ENCODE measurements at regions not wholly inside any gene's neighbourhood (a gene's known extent, or its start where the extent isn't known, plus 50 kb on each side); places are given as distances from the start of the nearest gene placed in this dataset.
"Not testable (repeated sequence)": the region's sequence is repeated elsewhere in the genome, so short reads cannot be mapped to it uniquely, and the experiment has no call there.

GRCh38 chr15:92803852-92804609, 96.1 kb upstream of the CHD2 start:
- DNase-seq: no peak
- peak overlapping the region; percentile 11 for H3K27ac Mint-ChIP-seq
- H3K4me1 Mint-ChIP-seq: peaks cover 9 to 19% of the 10 kb centered on the region in 2 donors
- peaks cover 5 to 8% of the 10 kb centered on the region in 2 donors for H3K36me3 Mint-ChIP-seq
- peaks cover 0 to 1% of the 10 kb centered on the region in 2 donors for H3K9me3 Mint-ChIP-seq
- no peaks in the 10 kb centered on the region for H3K27me3 Mint-ChIP-seq
- peak; percentile 30 to 50 for ATAC-seq (replicated peaks)
- H3K4me3 Mint-ChIP-seq: no peak overlapping the region

DNA sequence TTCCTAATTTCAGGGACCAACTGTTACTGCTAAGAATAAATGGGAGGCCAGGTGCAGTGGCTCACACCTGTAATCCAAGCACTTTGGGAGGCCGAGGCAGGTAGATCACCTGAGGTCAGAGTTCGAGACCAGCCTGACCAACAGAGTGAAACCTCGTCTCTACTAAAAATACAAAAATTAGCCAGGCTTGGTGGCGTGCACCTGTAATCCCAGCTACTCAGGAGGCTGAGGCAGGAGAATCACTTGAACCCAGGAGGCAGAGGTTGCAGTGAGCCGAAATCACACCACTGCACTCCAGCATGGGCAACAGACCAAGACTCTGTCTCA, 95.6 kb upstream of the CHD2 start:
- H3K4me3 Mint-ChIP-seq, H3K36me3 Mint-ChIP-seq: not testable (repeated sequence)

GRCh38 chr15:92805080-92805690, 94.9 kb upstream of the CHD2 start:
- Mint-ChIP-seq H3K9me3 (peaks cover 0 to 1% of the 10 kb centered on the region in 2 donors), H3K4me3 (no peak overlapping the region), H3K36me3 (peaks cover 5 to 8% of the 10 kb centered on the region in 2 donors), H3K27ac (no peak overlapping the region), H3K4me1 (peaks cover 9 to 19% of the 10 kb centered on the region in 2 donors), H3K27me3 (no peaks in the 10 kb centered on the region)
- DNase-seq (no peak), ATAC-seq (replicated peaks) (no peak)

More for the DNA sequence above, 95.6 kb upstream of the CHD2 start:
- not testable (repeated sequence) for ATAC-seq (replicated peaks); DNase-seq; H3K27me3 Mint-ChIP-seq; H3K9me3 Mint-ChIP-seq
- peaks cover 9 to 19% of the 10 kb centered on the region in 2 donors for H3K4me1 Mint-ChIP-seq
- H3K27ac Mint-ChIP-seq: peak overlapping the region; percentile 11

GRCh38 chr15:92806171-92806570, 94.0 kb upstream of the CHD2 start:
- H3K4me3 Mint-ChIP-seq: peak overlapping the region in 1 of 2 donors; percentile 25
- not testable (repeated sequence) for H3K9me3 Mint-ChIP-seq; H3K27ac Mint-ChIP-seq; ATAC-seq (replicated peaks); H3K27me3 Mint-ChIP-seq; DNase-seq; H3K36me3 Mint-ChIP-seq
- peaks cover 9 to 28% of the 10 kb centered on the region in 2 donors for H3K4me1 Mint-ChIP-seq

DNA sequence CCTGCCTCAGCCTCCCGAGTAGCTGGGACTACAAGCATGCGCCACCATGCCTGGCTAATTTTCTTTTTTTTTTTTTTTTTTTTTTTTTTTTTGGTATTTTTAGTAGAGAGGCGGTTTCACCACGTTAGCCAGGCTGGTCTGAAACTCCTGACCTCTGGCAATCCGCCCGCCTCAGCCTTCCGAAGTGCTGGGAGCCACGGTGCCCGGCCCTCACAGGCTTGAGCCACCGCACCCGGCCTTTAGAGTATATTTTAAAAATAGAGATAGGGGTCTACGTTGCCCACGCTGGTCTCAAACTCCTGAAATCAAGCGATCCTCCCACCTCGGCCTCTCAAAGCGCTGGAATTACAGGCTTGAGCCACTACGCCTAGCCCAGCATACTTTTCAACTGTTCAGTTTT, 93.4 kb upstream of the CHD2 start:
- H3K9me3 Mint-ChIP-seq: peaks cover 0 to 1% of the 10 kb centered on the region in 2 donors
- H3K4me1 Mint-ChIP-seq: peaks cover 9 to 28% of the 10 kb centered on the region in 2 donors
- H3K27me3 Mint-ChIP-seq: no peaks in the 10 kb centered on the region
- ATAC-seq (replicated peaks): no peak
- no peak overlapping the region for H3K4me3 Mint-ChIP-seq
- H3K27ac Mint-ChIP-seq: no peak overlapping the region
- DNase-seq: no peak
- H3K36me3 Mint-ChIP-seq: peaks cover 5 to 8% of the 10 kb centered on the region in 2 donors

- no peaks in the 10 kb centered on the region for H3K27me3 Mint-ChIP-seq
- peak overlapping the region; percentile 98 for H3K27ac Mint-ChIP-seq
- H3K4me1 Mint-ChIP-seq: peaks cover 9 to 28% of the 10 kb centered on the region in 2 donors
- no peak for ATAC-seq (replicated peaks)
- H3K9me3 Mint-ChIP-seq: peaks cover 0 to 1% of the 10 kb centered on the region in 2 donors
- peak overlapping the region; percentile 69 to 94 for H3K4me3 Mint-ChIP-seq
- H3K36me3 Mint-ChIP-seq: peaks cover 5 to 8% of the 10 kb centered on the region in 2 donors
- no peak for DNase-seq
Observed at GRCh38 chr15:92807971-92808571, 92.1 kb upstream of the CHD2 start.

DNA sequence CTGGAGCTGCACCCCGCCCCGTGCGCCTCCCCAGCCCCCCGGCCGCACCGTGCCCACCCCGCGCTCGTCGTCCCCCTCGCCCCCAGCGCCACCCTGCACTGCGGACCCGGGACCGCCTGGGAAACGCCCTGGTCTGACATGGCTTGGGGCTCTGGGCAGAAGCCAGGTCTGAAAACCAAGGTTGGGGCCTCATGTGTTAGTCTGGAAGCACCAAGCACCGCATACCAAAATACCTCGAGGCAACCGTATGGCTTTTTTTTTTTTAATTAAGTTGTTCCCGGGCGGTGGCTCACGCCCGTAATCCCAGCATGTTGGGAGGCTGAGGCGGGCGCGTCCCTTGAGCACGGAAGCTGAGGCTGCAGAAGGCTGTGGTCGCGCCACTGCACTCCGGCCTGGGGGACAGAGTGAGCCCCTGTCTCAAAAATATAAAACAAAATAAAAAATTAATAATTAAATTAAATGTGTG, 91.5 kb upstream of the CHD2 start:
- peaks cover 9 to 27% of the 10 kb centered on the region in 2 donors for H3K4me1 Mint-ChIP-seq
- H3K27me3 Mint-ChIP-seq: no peaks in the 10 kb centered on the region
- peaks cover 5 to 8% of the 10 kb centered on the region in 2 donors for H3K36me3 Mint-ChIP-seq
- peaks cover 0 to 1% of the 10 kb centered on the region in 2 donors for H3K9me3 Mint-ChIP-seq
- ATAC-seq (replicated peaks) (peak; percentile 4 to 15), DNase-seq (no peak)
- peak overlapping the region; percentile 69 to 94 for H3K4me3 Mint-ChIP-seq
- peak overlapping the region; percentile 98 for H3K27ac Mint-ChIP-seq

DNA sequence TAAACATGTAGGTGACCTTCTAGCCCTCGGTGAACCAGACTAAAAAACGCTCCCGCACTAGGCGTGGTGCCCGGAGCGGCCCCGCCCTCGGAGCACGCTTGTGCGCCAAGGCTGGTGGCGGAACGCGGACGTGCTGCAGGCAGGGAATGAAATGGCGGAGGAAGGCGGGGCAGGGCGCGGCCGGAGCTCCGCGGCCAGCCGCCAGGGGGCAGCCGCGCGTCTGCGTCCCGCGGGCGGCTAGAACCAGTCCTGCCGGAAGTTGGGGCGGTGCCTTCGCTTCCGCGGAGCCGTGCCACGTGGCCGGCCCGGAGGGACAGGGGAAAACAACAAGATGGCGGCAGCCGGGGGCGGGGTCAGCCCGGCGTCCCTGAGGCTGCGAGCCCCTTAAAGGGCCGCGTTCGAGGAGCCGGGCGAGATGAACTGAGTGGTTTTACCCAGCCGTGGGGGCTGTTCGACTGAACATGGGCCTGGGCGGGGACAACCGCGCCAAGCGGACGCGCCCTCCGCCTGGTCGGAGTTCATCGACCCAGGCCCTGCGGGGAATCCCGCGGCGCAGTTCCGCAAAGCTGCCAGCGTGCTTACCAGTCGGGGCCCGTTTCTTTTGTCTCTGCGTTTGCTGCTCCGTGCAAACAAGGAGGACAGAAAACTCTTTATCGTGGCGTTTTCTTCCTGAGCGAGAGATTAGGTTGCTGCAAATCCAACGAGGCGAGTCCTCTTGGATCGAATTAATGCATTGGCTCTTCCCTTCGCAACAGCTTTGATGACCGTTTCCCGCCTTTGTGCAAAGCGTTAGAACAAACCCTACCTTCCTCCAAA, 90.9 kb upstream of the CHD2 start:
- ATAC-seq (replicated peaks) (peak; percentile 84 to 86), DNase-seq (peak; percentile 100)
- H3K4me3 Mint-ChIP-seq: peak overlapping the region; percentile 69 to 94
- H3K9me3 Mint-ChIP-seq: no peaks in the 10 kb centered on the region
- peak overlapping the region; percentile 98 for H3K27ac Mint-ChIP-seq
- peaks cover 5 to 20% of the 10 kb centered on the region in 2 donors for H3K4me1 Mint-ChIP-seq
- no peaks in the 10 kb centered on the region for H3K27me3 Mint-ChIP-seq
- peaks cover 5 to 8% of the 10 kb centered on the region in 2 donors for H3K36me3 Mint-ChIP-seq

DNA sequence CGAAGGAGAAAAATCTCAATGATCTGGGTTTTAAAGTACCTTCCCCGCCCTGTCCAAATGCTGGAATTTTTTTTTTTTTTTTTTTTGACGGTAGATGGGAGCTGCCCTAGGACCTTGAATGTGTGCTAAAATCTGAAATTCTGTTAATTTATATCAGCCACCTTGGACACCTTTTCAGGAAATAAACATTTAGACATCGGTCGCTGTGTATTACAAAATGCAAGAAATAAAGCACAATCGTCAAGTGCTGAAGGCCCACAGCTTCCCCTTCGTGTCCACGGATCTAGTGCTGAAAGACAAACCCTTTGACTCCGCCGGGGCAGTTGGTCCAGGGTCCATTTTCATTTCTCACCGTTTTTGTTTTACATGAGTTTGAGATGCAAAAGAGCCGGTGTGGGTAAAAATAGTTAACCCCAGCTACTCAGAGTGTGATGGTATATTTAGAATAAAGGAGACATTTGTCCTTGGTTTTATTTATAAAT, 90.2 kb upstream of the CHD2 start:
- Mint-ChIP-seq H3K27me3 (no peaks in the 10 kb centered on the region), H3K27ac (peak overlapping the region; percentile 98), H3K4me3 (peak overlapping the region; percentile 69 to 94), H3K36me3 (peaks cover 5 to 8% of the 10 kb centered on the region in 2 donors), H3K4me1 (peaks cover 5 to 20% of the 10 kb centered on the region in 2 donors), H3K9me3 (no peaks in the 10 kb centered on the region)
- peak in 1 of 2 donors; percentile 6 for ATAC-seq (replicated peaks)
- DNase-seq: no peak

GRCh38 chr15:92810418-92811138, 89.5 kb upstream of the CHD2 start:
- H3K4me1 Mint-ChIP-seq: peaks cover 5 to 20% of the 10 kb centered on the region in 2 donors
- no peaks in the 10 kb centered on the region for H3K27me3 Mint-ChIP-seq
- peak overlapping the region; percentile 69 to 94 for H3K4me3 Mint-ChIP-seq
- H3K27ac Mint-ChIP-seq: peak overlapping the region; percentile 98
- no peak for DNase-seq
- no peak for ATAC-seq (replicated peaks)
- H3K9me3 Mint-ChIP-seq: no peaks in the 10 kb centered on the region
- peaks cover 5 to 8% of the 10 kb centered on the region in 2 donors for H3K36me3 Mint-ChIP-seq

- H3K4me1 Mint-ChIP-seq: peaks cover 6 to 20% of the 10 kb centered on the region in 2 donors
- peaks cover 5 to 6% of the 10 kb centered on the region in 2 donors for H3K36me3 Mint-ChIP-seq
- peak overlapping the region; percentile 69 to 94 for H3K4me3 Mint-ChIP-seq
- H3K27me3 Mint-ChIP-seq: no peaks in the 10 kb centered on the region
- peak overlapping the region; percentile 98 for H3K27ac Mint-ChIP-seq
- no peaks in the 10 kb centered on the region for H3K9me3 Mint-ChIP-seq
- ATAC-seq (replicated peaks) (no peak), DNase-seq (no peak)
Observed at GRCh38 chr15:92811148-92811913, 88.8 kb upstream of the CHD2 start.

DNA sequence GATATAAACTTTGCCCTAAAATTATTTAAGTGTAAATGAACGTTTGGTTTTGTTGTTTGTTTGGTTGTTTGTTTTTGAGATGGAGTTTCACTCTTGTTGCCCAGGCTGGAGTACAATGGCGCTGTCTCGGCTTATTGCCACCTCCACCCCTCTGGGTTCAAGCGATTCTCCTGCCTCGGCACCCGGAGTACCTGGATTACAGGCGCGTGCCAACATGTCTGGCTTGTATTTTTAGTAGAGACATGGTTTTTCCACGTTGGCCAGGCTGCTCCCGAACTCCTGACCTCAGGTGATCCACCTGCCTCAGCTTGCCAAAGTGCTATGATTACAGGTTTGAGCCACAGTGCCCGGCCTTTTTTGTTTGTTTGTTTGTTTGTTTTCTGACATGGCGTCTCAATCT, 87.9 kb upstream of the CHD2 start:
- ATAC-seq (replicated peaks): no peak
- no peak for DNase-seq
- H3K4me1 Mint-ChIP-seq: peaks cover 6 to 21% of the 10 kb centered on the region in 2 donors
- no peaks in the 10 kb centered on the region for H3K27me3 Mint-ChIP-seq
- H3K36me3 Mint-ChIP-seq: peaks cover 4% of the 10 kb centered on the region in 2 donors
- no peaks in the 10 kb centered on the region for H3K9me3 Mint-ChIP-seq
- no peak overlapping the region for H3K4me3 Mint-ChIP-seq
- peak overlapping the region; percentile 9 for H3K27ac Mint-ChIP-seq

DNA sequence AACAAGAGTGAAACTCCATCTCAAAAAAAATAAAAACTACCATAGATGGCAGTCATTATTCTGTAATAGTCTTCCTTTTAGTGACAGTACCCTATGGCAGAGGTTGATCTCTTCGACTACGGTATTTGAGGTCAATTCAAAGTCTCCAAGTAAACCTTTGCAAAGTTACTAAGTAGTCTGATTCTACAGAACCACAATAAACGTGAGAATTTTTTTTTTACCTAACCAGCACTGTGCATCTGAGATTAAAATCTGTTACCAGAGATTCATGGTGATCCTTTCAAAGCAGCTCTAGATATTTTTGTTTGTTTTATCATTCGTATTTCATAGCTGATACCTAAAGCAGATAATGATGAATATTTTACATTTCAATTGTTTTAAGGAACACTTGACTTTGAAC, 86.6 kb upstream of the CHD2 start:
- Mint-ChIP-seq H3K27ac (no peak overlapping the region), H3K36me3 (no peaks in the 10 kb centered on the region), H3K4me1 (peaks cover 8 to 19% of the 10 kb centered on the region in 2 donors), H3K27me3 (no peaks in the 10 kb centered on the region), H3K9me3 (no peaks in the 10 kb centered on the region), H3K4me3 (no peak overlapping the region)
- no peak for ATAC-seq (replicated peaks)
- DNase-seq: no peak
